Endodermal cell (in vitro differentiated cells): ENCODE measurements at regions not wholly inside any gene's neighbourhood (a gene's known extent, or its start where the extent isn't known, plus 50 kb on each side); places are given as distances from the start of the nearest gene placed in this dataset.

Source experiments
- DNase-seq: peaks from one replicate; pipeline ENCODE4 v3.0.0-alpha.2; 2017
- H3K27ac ChIP-seq: 2 replicates; pipeline ENCODE4 v1.5.1; 2013; ENCODE audit warnings: mild to moderate bottlenecking, low read depth, low read length, moderate library complexity
- H3K27me3 ChIP-seq: 2 replicates; pipeline ENCODE4 v1.6.1; 2013; ENCODE audit warnings: mild to moderate bottlenecking, low read length, moderate library complexity; ENCODE audit not compliant: insufficient read depth, control insufficient read depth, poor library complexity, severe bottlenecking
- H3K36me3 ChIP-seq: 2 replicates; pipeline ENCODE4 v1.7.0; 2013; ENCODE audit warnings: mild to moderate bottlenecking, low read length, moderate library complexity; ENCODE audit not compliant: control insufficient read depth, insufficient read depth
- H3K4me1 ChIP-seq: one replicate; pipeline ENCODE4 v1.7.0; 2013; ENCODE audit warnings: low read length; ENCODE audit not compliant: control insufficient read depth, insufficient read depth
- H3K4me3 ChIP-seq: 2 replicates; pipeline ENCODE4 v1.5.1; 2013; ENCODE audit warnings: mild to moderate bottlenecking, low read length, moderate library complexity
- H3K9ac ChIP-seq: 2 replicates; pipeline ENCODE4 v1.6.1; 2013; ENCODE audit warnings: mild to moderate bottlenecking, low read length, moderate library complexity; ENCODE audit not compliant: poor library complexity, severe bottlenecking; ENCODE audit errors: extremely low read depth
- H3K9me3 ChIP-seq: 2 replicates; pipeline ENCODE4 v1.6.1; 2013; ENCODE audit warnings: mild to moderate bottlenecking, low read length, moderate library complexity; ENCODE audit not compliant: control insufficient read depth
- H3K27ac Mint-ChIP-seq: 2 replicates; pipeline ENCODE4 v1.8.0; 2020; ENCODE audit warnings: mixed read lengths
- H3K27me3 Mint-ChIP-seq: 2 replicates; pipeline ENCODE4 v1.8.0; 2021; ENCODE audit warnings: mild to moderate bottlenecking, mixed read lengths; ENCODE audit not compliant: insufficient read depth
- H3K36me3 Mint-ChIP-seq: 2 replicates; pipeline ENCODE4 v1.8.0; 2020; ENCODE audit warnings: low read depth, mixed read lengths
- H3K4me1 Mint-ChIP-seq: 2 replicates; pipeline ENCODE4 v1.8.0; 2020; ENCODE audit warnings: mixed read lengths
- H3K4me3 Mint-ChIP-seq: 2 replicates; pipeline ENCODE4 v1.8.0; 2020; ENCODE audit warnings: mild to moderate bottlenecking, moderate library complexity, mixed read lengths
- H3K9me3 Mint-ChIP-seq: 2 replicates; pipeline ENCODE4 v1.8.0; 2020; ENCODE audit warnings: mild to moderate bottlenecking, mixed read lengths
- WGBS, 2 experiments: methylation state at CpG; one replicate each; pipeline versions ENCODE4 v1.1.5 to v1.1.7; 2013; ENCODE audit warnings: missing lambda C conversion rate in 2 of 2, mixed read lengths in 1 of 2; ENCODE audit not compliant: insufficient coverage in 1 of 2, insufficient read length in 1 of 2; 5-methylcytosine and 5-hydroxymethylcytosine counted together
- TF ChIP-seq, protein P1 (sequence below): fragments of 200-600 bp; sonication (generic); conservative IDR thresholded peaks from 2 replicates; pipeline ENCODE4 v1.5.0; 2021; ENCODE audit warnings: antibody characterized with exemption, mild to moderate bottlenecking

DNA sequence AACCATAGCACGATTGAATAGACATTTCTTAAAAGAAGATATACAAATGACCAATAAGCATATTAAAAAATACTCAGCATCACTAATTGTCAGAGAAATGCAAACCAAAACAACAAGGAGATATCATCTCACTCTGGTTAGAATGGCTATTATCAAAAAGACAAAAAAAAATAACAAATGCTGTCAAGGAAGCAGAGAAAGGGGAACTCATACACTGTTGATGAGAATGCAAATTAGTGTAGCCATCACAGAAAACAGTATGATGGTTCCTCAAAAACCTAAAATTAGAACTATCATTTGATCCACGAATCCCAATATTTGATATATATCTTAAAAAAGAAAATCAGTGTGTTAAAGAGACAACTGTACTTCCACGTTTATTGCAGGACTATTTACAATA is 71.7 kb upstream of the BANK1 start:
- Histone ChIP-seq H3K27me3 (no peaks in the 10 kb centered on the region), H3K36me3 (no peaks in the 10 kb centered on the region), H3K9ac (no peak overlapping the region), H3K4me3 (no peak overlapping the region), H3K27ac (no peak overlapping the region), H3K9me3 (no peaks in the 10 kb centered on the region), H3K4me1 (no peaks in the 10 kb centered on the region)
- H3K4me1 Mint-ChIP-seq = no peaks in the 10 kb centered on the region
- TF ChIP-seq, protein P1, sequence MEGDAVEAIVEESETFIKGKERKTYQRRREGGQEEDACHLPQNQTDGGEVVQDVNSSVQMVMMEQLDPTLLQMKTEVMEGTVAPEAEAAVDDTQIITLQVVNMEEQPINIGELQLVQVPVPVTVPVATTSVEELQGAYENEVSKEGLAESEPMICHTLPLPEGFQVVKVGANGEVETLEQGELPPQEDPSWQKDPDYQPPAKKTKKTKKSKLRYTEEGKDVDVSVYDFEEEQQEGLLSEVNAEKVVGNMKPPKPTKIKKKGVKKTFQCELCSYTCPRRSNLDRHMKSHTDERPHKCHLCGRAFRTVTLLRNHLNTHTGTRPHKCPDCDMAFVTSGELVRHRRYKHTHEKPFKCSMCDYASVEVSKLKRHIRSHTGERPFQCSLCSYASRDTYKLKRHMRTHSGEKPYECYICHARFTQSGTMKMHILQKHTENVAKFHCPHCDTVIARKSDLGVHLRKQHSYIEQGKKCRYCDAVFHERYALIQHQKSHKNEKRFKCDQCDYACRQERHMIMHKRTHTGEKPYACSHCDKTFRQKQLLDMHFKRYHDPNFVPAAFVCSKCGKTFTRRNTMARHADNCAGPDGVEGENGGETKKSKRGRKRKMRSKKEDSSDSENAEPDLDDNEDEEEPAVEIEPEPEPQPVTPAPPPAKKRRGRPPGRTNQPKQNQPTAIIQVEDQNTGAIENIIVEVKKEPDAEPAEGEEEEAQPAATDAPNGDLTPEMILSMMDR = no peak
- no peaks in the 10 kb centered on the region for H3K27me3 Mint-ChIP-seq
- H3K9me3 Mint-ChIP-seq = peaks cover 3% of the 10 kb centered on the region
- no peak for DNase-seq
- H3K4me3 Mint-ChIP-seq = no peak overlapping the region
- 67% methylated on average over 3 of the region's 3 CpGs; no CpG with 5 or more reads in 1 of the 2 experiments for whole genome bisulfite sequencing, 2 experiments
- no peak overlapping the region for H3K27ac Mint-ChIP-seq
- H3K36me3 Mint-ChIP-seq = no peaks in the 10 kb centered on the region

DNA sequence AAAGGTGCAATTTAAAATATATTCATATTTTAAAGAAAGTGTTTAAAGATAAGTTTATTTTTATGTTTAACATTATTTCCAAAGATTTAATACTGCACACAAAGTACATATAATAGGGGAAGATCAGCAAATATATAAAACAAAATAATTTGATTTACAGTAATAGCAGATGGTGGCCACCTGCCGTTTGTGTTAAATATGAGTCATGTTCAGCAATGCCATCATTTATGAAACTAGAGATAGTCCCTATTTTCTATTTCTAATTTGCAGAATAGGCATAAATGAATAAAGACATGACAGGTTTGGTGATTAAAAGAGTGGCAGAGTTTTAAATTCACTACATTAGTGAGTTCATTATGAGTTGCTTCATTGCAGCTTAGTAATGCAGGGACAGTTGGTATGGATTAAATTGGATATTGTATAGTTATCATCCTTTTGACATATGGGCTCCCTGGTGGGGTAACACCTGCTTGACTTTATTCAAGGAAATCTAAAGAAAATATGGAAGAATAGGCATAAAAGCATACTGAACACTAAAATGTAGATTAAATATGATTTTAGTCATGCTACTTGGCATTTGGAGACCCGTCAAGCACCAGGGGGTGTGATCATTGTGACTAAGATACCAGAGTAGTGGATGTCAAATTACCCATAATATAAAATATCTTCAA is 78.8 kb upstream of the BANK1 start:
- Histone ChIP-seq H3K36me3 (no peaks in the 10 kb centered on the region), H3K4me1 (no peaks in the 10 kb centered on the region), H3K4me3 (no peak overlapping the region), H3K9ac (no peak overlapping the region), H3K27ac (no peak overlapping the region), H3K27me3 (no peaks in the 10 kb centered on the region), H3K9me3 (peaks cover under 1% of the 10 kb centered on the region)
- TF ChIP-seq, protein P1 = no peak
- Mint-ChIP-seq H3K4me3 (no peak overlapping the region), H3K36me3 (no peaks in the 10 kb centered on the region), H3K9me3 (peaks cover 5% of the 10 kb centered on the region), H3K27ac (no peak overlapping the region), H3K4me1 (no peaks in the 10 kb centered on the region), H3K27me3 (no peaks in the 10 kb centered on the region)
- WGBS, 2 experiments = 88% methylated on average over 1 of the region's 2 CpGs; no CpG with 5 or more reads in 1 of the 2 experiments
- DNase-seq = no peak

DNA sequence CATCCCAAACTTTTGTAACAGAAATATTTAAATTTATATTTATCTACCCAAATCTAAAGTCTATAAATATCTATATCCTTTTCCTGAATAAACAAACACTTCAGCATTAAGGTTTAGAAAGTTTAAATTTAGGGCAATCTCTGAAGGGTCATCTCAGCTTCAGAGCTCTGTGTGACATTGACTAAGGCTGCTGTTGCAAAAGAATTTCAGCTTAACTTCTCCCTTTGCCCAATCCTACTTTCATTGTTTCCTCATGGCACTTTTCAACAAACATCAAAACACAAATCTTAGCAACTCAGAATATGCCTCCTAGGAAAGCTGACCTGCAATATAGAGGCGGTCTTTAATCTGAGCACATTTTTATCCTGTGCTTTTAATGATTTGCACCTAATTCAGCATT is 79.7 kb upstream of the BANK1 start:
- H3K9me3 Mint-ChIP-seq = peaks cover 13% of the 10 kb centered on the region

More for the DNA sequence above, 79.7 kb upstream of the BANK1 start:
- no peaks in the 10 kb centered on the region for H3K4me1 Mint-ChIP-seq
- H3K27ac Mint-ChIP-seq = no peak overlapping the region
- H3K4me3 Mint-ChIP-seq = no peak overlapping the region
- H3K36me3 Mint-ChIP-seq = peaks cover 3% of the 10 kb centered on the region
- Histone ChIP-seq H3K4me1 (no peaks in the 10 kb centered on the region), H3K27ac (no peak overlapping the region), H3K4me3 (no peak overlapping the region), H3K9ac (no peak overlapping the region), H3K27me3 (no peaks in the 10 kb centered on the region), H3K36me3 (no peaks in the 10 kb centered on the region), H3K9me3 (peaks cover 5% of the 10 kb centered on the region)
- 76 to 100% methylated on average over 1 of the region's 1 CpG for WGBS, 2 experiments
- TF ChIP-seq, protein P1 = no peak
- no peaks in the 10 kb centered on the region for H3K27me3 Mint-ChIP-seq
- no peak for DNase-seq
